Inflammatory macrophage treated with lipopolysaccharide for 1 hour (primary cell): ENCODE measurements at regions not wholly inside any gene's neighbourhood (a gene's known extent, or its start where the extent isn't known, plus 50 kb on each side); places are given as distances from the start of the nearest gene placed in this dataset.
"Not testable (repeated sequence)": the region's sequence is repeated elsewhere in the genome, so short reads cannot be mapped to it uniquely, and the experiment has no call there.

Source experiments
- DNase-seq, 2 donors: peaks; one replicate each; pipeline ENCODE4 v3.0.0-alpha.2; 2020 to 2022

DNA sequence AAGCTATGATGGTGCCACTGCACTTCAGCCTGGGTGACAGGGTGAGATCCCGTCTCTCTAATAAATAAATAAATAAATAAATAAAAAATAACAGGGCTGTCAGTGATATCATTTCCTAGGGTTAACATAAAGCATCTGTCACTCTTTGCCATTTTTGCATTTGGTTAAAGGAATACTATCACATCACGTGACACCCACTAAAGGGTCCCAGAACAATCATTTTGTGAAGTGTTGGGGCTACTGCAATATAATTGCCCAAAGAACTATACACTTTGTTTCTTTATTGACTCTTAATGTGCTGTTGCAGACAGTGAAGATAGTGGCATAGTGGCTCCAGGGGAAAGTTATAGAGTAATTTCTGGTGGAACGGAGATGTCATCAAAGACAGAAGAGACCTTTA lies 176.5 kb upstream of the MMS22L start:
- DNase-seq: no peak

DNA sequence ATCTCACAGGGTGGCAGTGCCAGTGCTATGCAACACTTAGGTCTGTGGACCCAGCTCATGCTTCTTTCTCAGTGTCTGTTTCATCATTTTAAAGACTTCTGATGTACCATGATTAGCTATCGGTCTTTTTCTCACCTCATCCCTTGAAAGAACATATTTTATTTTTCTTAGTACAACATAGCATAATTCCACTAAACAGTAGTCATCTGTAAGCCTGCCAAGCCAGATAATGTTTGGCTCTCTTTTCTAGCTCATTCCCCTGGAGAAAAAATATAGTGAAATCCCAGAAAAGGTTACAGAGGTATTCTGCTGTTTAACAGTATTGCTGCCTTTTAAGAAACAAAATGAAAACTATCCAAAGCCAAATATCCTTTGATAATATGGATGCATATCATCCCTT lies 177.0 kb upstream of the MMS22L start:
- DNase-seq: no peak

DNA sequence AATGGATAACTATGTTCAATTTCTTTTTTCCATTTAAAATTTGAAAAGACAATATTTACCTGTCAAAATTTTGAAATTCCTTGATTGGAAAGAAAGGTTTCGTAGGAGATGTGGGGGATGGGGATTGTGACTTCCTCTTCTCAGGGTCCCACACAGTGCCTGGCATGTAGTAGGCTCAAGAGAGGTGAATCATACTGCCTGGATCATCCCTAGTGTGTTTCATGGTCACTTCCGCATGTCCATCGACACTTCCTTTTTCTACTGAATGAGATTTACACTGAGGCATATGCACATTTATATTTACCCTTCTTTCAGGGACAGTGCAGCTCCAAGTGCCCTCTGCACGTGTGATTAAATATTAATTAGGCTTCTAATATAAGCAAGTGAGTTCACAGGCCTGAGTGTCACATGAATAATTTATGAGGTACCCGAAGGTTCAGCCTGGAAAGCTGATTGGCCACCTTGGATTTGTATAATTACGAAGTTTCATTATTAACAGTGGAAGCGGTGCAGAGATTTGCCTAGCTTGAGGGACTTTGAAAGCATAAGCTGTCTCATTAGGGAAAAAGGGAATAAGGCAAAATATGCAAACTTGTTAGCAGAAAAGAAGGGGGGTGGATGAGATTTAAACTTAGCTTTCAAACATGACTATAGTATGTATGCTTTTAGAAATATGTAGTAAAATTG lies 177.5 kb upstream of the MMS22L start:
- DNase-seq: peak; percentile 7 to 35

DNA sequence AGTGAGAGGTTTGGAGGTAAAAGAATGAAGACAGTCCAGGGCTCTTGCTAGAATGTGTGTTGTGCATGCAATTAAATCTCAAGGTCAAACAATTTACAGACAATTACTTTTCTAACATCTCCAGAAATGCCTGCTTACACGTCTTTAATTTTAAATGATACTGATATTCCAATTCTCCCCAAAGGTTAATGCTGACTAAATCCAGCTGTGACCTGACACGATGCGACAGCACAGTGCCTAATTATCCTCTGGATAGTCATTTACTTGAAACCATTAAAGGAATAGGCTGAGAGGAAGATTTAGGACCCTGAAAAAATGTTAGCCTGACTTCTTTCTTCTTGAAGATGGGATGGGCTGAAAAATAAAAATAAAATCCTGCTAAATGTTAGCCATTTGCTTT lies 178.2 kb upstream of the MMS22L start:
- DNase-seq: no peak

DNA sequence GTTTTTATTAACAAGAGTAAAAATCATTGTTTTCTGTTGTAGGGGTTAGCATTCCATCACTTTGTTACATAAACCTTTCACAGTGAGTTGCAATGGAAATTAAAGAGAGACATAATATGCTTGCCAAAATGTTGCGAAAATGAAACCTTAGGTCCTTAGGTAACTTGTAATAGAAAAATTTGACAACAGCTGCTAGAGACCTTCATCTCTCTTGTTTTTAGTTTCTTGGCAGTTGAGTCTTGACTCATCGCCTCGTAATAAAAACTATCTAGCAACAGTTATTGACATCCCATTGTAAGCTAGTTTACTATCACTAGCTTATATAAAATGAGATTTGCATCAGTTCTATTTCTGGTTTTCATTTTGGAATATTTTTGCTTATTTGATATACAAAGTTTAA lies 179.0 kb upstream of the MMS22L start:
- no peak for DNase-seq

DNA sequence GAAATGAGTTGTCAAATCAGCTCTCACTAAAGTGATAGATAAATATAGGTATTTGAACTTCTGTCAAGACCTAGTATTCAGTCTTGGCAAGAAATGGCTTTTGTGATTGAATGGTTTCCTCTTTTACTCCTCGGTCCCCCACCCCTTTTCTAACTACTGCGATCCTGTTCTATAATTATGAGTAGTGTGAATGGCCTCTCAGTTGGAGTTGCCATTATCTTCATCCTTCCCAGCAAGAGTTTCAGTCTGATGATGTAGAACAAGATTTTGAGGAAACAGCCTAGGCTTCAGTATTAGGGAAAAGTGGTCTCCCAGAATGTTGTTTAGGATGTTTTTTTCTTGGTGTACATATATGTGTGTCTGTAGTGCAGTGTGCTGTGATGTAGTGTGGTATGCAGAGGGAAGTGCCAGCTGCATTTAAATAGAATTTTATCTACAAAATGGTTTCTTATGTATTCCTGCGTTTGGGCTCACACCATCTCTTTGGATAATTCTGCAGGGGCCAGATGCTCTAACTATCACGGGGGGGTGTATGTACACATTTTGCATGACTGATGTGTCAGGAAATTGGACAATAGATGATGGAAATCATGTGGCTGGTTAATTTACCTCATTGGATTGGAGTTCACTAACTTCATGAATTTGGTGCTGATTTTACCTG lies 180.1 kb upstream of the MMS22L start:
- no peak for DNase-seq

DNA sequence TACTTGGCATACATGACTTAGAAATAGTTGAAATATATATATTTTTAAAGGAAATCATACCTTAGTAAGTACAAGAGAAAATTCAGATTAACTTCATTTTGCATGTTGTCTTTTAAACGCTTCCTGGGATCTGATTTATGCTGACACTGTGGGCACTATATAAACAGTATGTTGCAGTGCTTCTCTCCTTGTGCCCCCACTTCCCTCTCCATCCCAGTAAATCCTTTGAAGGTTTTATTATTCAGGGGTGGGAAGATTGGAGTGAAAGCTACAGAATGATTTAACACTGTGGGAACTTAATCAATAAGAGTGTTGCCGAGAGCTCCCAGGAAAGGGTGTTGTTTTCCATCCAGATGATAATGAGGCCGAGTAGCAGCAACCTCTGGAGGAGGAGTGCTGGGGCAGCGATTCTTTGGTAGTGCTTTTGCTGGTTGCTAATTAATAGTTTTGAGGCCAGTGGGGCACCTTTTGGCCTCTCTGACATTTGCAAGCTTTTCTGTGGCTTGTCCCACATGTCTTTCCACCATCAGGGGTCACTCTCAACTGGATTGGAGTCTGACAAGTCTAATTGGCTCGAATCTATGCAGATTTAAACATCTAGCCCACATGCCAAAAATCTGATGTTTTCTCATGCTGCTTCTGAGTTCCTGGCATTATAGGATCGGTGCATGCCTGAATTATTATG lies 183.0 kb upstream of the MMS22L start:
- no peak for DNase-seq

DNA sequence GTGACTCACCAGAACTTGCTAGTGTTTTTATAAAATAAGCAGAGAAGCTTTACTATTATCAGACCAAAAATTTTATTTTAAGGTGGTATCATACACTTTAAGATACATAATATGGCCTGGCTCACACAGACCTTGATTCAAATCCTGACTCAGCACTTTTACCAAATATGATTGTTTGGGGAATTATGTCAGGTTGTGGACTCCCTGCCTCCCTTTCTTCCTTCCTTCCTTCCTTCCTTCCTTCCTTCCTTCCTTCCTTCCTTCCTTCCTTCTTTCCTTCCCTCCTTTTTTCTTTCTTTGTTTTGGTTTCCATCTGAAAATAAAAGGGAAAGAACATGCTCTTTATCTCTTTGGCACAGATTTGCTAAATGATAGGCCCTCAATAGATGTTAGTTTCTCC lies 186.0 kb upstream of the MMS22L start:
- no peak for DNase-seq

DNA sequence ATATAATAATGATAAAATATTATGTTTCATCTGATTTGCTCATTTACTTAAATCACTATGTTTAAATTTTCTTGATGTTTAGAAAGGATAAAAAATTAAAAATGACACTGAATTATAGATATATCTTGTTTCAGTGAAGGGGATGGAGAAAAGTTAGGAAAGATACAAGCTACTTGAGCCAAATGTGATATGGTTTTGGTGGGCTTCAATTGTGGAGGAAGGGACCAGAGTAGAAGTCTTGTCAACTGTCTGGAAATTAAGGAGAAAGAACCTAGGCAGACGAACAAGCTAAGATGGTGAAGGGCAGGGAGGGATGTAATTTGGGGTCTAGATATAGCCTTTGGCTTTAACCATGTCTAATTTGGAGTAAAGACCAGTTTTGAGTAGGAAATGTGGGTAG lies 186.4 kb upstream of the MMS22L start:
- no peak for DNase-seq

DNA sequence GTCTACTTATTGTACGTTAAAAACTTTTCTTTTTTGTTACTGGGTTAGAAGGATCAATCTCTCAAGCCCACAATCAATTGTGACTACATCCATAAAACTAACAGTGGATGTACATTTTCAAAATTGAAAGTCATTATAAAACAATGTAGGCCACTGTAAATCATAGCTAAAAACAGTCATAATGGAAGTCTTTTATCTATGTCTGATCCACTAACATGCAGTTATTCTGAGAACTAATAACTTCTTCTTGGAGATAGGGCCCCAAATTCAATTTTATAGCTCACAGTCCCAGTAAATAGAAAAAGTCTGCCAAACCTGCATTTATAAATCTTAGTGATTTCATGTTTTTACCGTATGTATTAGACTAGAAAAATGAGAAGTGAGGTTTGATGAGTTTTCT lies 187.3 kb upstream of the MMS22L start:
- no peak for DNase-seq

DNA sequence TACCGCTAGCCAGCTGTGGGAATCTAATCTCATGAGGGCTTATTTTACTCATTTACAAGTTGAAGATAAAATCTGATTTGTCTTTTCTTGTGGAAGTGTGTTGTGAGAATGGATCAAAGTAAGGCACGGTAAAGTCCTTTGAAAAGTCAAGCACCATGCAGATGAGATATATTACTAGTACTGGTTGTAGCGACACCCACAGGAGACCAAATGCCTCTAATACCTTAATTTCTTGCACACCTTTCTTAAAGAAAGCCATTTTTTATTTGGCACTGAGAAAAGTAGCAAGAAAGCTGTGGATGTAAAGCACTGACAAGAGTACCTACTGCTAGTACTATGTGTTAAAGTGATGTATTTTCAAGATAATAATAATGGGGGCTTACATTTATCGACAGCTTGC lies 191.0 kb upstream of the MMS22L start:
- DNase-seq: no peak

DNA sequence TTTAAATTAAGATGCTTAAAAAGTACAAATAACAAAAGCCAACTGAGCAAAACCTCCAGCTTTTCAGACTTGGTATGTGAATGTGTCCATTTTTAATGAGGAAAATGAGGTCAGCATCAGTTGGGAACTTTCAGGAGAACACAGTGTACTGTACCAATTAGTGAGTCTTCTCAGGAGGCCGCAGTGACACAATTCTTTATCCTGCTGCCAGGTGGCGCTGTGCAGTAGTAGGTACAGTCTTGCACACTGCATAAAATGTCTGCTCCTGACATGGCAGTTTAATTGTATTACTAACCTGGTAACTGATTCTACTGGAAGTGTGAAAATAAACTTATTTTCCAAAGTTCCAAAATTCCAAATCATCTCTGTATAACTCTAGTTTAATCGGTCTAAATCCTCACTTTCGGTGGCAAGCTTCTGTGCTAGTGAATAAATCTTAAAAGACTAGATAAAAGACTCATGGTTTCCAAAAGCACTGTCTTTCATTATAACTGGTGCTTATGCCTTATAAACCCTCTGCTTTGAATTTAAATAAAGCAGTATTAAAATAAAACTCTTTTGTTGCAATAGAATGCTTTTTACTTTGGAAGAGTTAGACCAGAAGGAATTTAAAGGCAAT lies 214.8 kb upstream of the MMS22L start:
- DNase-seq: peak; percentile 29 to 73

DNA sequence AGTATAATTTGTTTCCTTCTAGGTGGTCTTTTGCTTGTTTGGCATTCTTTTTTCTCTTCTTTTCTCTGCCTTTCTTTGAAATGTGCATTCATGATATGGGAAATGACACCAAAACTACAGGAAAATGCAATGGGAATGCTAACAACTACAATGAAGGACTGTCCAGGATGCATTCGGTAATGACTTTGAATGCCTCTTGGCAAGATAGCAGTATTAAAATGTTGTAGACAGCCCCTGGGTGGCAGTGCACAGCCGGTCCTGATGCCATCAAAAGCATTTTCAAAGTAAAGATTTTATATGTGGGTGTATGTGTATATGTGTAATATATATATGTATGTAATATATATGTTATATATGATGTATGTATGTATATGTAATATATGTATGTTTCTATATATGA lies 218.8 kb upstream of the MMS22L start:
- DNase-seq: no peak

DNA sequence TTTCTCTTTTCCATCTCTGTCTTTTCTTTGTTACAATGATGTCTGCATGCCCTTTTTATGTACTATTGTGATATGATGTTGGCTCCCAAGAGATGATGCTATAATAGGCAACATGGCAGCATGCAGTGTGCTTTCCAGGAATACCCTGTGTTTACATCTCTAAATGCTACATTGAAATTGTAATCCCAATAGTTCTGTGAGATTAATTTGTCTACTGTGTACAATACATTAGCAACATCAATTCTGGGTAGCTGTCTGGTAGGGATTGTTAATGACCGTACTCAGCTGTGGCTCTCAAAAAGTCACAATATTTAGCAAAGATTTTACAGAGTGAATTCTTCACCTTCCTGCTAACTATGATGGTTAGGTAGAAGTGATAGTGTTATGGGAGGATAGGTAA lies 225.6 kb upstream of the MMS22L start:
- no peak for DNase-seq

DNA sequence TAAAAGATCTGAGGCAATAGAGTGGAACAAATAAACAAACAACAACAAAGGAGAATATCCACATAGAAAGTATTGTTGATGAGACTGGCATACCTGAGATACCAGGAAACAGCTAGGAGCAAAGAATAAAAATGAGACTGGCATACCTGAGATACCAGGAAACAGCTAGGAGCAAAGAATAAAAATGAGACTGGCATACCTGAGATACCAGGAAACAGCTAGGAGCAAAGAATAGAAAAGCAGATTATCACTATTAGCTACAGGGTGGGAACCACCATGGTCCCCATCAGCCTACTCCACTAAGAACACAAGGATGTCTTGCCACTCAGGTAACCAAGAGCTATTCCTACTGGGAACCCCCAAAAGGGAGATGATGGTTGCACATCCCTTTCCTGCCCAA lies 230.2 kb upstream of the MMS22L start:
- not testable (repeated sequence) for DNase-seq

DNA sequence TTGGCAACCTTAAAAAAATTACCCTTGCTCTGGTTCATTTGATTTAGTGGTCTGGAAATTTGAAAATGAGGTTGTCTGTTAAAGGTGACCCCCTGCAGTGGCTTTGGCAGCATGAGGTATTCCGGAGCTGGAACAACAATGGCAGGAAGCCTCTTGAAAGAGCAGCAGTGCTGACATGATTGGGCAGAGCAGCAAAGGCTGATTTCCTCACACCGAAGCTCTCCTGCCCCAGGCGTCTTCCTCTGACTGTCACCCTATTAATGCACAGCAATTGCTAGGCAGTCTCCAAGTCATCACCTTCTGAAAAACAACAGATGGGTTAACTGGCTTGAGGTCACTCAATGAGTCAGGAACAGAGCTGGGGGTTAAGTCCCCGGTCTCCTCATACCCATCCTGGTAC lies 241.8 kb upstream of the MMS22L start:
- no peak for DNase-seq

DNA sequence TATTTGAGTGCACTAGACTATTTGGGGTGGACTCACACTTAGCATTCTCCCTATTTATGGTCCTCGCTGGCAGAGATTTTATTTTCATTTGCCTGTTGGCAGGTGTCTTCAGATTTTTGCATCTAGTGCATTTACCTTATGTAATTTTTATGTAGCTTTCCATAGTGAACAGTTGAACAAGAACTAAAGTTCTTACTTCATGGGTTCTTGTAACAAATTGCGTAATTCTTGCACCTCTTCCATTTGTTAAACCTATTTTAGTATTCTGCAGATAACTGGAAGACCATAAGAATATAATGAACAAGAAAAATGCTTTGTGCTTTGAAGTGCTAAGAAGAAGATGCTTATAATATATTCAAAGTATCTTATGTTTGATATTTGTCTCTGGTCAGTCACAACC lies 252.8 kb upstream of the MMS22L start:
- DNase-seq: no peak

DNA sequence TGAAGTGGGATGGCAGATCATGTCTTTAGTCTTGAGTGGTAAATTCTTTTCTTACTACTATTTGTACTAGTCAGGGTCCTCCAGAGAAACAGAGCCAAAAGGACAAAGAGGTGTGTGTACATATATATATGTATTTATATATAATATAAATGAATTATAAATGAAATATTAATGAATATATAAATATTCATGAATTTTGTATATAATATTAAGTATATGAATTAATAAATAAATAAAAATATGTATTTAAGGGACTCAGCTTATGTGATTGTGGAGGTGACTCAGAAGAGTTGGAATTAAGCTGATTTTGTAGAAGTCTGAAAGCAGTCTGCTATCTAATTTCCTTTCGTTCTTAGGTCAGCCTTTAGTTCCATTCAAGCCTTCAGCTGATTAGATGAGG lies 265.3 kb upstream of the MMS22L start:
- no peak for DNase-seq

DNA sequence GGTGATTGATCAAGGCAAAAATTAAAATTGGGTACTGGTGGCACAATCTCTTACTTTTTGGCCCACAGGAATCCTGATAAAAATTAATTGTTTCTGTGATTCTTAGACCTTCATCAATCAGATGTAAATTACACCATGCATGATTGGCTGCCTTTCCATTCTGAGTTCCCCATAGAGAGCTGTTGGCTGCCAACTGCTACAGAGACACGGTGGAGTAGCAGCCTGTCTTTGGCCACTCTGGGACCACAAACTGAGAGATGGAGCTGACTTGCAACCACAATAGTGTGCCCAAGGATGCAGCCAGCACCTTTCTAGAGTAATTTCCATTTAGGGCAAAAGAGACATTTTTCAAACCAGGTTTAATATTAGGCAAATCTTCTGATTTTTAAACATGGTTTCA lies 274.3 kb upstream of the MMS22L start:
- DNase-seq: no peak

DNA sequence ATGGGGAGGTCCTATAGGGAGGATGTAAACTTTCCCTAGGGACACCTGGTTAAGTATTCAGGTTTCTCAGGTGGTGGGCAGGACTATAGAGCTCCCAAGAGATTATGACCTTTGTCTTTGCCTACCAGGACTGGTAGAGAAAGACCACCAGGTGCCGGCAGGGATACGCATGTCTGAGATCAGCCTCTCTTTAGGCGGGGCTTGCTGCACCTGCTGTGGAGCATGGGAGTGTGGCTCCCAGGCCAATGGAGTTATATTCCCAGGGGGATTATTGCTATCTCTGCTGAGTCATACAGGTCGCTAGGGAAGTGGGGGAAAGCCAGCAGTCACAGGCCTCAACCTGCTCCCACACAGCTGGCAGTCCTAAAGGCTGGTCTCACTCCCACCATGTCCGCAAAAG lies 280.5 kb upstream of the MMS22L start:
- DNase-seq: no peak

DNA sequence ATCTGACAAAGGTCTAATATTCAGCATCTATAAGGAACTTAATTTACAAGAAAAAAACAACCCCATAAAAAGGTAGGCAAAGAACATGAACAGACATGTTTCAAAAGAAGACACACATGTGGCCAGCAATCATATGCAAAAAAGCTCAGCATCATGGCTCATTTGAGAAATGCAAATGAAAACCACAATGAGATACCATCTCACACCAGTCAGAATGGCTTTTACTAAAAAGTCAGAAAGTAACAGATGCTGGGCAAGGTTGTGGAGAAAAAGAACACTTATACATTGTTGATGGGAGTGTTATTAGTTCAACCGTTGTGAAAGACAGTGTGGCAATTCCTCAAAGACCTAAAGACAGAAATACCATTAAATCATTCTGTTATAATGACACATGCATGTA lies 289.9 kb upstream of the MMS22L start:
- DNase-seq: no peak

DNA sequence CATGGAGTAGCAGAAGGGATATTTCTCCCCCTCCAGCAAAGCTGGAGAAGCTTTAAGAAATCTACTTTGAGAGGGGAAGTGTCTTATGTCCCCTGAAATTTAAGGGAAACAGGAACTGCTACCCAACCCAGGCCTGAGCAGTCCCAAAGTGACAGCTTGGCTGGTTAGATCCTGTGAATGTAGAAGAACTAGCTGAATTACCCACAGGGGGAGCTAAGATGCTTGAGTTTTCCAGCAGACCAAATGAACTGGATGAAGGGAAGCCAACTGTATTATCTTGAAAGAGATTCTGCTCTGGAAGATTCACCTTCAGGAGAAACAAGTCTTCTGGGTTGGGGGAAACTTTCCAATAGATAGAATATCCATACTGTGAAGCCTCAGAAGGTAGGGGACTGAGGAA lies 303.3 kb upstream of the MMS22L start:
- no peak for DNase-seq

DNA sequence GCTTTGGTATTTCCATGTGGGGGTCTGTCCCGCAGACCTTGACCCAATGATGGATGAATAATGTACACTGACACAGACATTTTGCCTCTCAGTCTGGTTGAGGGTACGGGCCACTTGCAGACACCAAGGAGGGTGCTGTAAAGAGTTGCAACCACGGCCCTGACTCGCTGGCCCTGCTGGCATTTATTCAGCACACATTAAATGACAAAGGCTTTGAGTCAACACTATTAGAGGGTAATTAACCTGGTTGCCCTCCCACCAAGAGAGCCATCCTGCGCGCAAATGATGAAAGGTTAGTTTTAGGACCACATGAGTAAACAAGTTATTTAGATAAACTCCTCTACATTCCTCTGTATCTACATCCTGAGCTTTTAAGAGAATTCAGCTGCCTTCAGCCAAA lies 308.9 kb upstream of the MMS22L start:
- DNase-seq: no peak

DNA sequence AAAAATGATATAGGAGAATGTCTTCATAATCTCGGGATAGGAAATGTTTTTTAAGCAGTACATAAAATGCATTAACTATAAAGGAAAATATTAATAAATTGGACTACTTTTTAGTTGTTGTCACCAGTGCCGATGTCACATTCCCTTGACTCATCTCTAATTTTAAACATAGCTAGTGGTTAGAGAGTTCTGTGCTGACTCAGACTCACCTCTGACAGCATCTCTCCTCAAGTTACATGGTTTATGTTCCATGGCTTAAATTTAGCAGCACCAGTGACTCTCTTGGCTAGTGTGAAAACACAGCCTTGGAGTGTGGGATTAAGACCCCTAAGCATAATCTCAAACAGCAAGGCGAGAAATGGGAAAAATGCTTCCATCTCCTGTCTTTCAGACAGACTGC lies 311.8 kb upstream of the MMS22L start:
- no peak for DNase-seq
